GM12892 (cell line): ENCODE measurements at regions not wholly inside any gene's neighbourhood (a gene's known extent, or its start where the extent isn't known, plus 50 kb on each side); places are given as distances from the start of the nearest gene placed in this dataset.
"Not testable (repeated sequence)": the region's sequence is repeated elsewhere in the genome, so short reads cannot be mapped to it uniquely, and the experiment has no call there.

Source experiments
- POLR2A ChIP-seq: IDR thresholded peaks from 2 replicates; pipeline ENCODE4 v1.6.1; 2011; ENCODE audit warnings: low read depth, low read length, control low read depth
- POLR2AphosphoS5 ChIP-seq: IDR thresholded peaks from 2 replicates; pipeline ENCODE4 v1.6.1; 2011; ENCODE audit warnings: low read depth, low read length, control low read depth
- TAF1 ChIP-seq: IDR thresholded peaks from 2 replicates; pipeline ENCODE4 v1.6.1; 2011; ENCODE audit warnings: low read depth, mild to moderate bottlenecking, control low read depth, low read length, borderline replicate concordance

- not testable (repeated sequence) for TF ChIP-seq POLR2A, POLR2AphosphoS5, TAF1
These were observed 55.8 kb upstream of the IRX2 start for GRCh38 chr5:2807244-2807643.
